Skeletal muscle satellite cell (primary cell): ENCODE measurements at regions not wholly inside any gene's neighbourhood (a gene's known extent, or its start where the extent isn't known, plus 50 kb on each side); places are given as distances from the start of the nearest gene placed in this dataset.
"Not testable (repeated sequence)": the region's sequence is repeated elsewhere in the genome, so short reads cannot be mapped to it uniquely, and the experiment has no call there.

Experiments
- H3K27me3 ChIP-seq: 2 replicates; pipeline ENCODE4 v1.7.0; 2013; ENCODE audit warnings: low read length; ENCODE audit not compliant: control insufficient read depth, insufficient read depth
- H3K36me3 ChIP-seq: 2 replicates; pipeline ENCODE4 v1.7.0; 2013; ENCODE audit warnings: mild to moderate bottlenecking, control low read depth, low read length; ENCODE audit not compliant: insufficient read depth
- H3K4me1 ChIP-seq: 2 replicates; pipeline ENCODE4 v1.7.0; 2013; ENCODE audit warnings: low read length; ENCODE audit not compliant: control insufficient read depth, insufficient read depth
- H3K4me2 ChIP-seq: 2 replicates; pipeline ENCODE4 v1.7.0; 2013; ENCODE audit warnings: mild to moderate bottlenecking, low read length
- H3K4me3 ChIP-seq: 2 replicates; pipeline ENCODE4 v1.7.0; 2013; ENCODE audit warnings: low read length
- H3K9ac ChIP-seq: 2 replicates; pipeline ENCODE4 v1.7.0; 2013; ENCODE audit warnings: mild to moderate bottlenecking, low read depth, low read length, moderate library complexity
- H3K9me3 ChIP-seq: replicated peaks from 2 replicates; pipeline ENCODE4 v1.7.0; 2013; ENCODE audit warnings: mild to moderate bottlenecking, control low read depth, low read length

DNA sequence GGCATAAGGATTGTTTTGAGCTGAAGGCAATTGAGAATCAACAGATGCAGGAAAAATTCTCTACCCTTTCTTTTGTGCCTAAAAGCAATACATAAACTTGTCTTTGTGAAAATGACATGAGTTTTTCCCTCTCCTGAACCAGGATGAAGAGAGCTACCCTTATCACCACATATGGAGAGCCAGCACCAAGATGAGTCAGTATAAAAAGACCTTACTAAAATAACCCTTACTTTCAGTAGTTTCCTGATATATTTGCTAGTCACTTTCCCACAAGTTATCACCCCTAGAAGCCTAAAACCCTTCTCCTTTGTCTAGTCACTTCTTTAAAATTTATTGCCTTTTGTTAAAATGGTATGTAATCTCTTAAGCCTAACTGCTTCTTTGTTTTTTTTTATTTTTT is 61.9 kb upstream of the ANKRD10 start:
- peaks cover 14% of the 10 kb centered on the region for H3K27me3 ChIP-seq
- H3K9ac ChIP-seq, result no peak overlapping the region
- no peaks in the 10 kb centered on the region for H3K9me3 ChIP-seq
- no peak overlapping the region for H3K4me3 ChIP-seq
- H3K4me2 ChIP-seq, result no peak overlapping the region
- H3K4me1 ChIP-seq, result no peaks in the 10 kb centered on the region
- no peaks in the 10 kb centered on the region for H3K36me3 ChIP-seq

DNA sequence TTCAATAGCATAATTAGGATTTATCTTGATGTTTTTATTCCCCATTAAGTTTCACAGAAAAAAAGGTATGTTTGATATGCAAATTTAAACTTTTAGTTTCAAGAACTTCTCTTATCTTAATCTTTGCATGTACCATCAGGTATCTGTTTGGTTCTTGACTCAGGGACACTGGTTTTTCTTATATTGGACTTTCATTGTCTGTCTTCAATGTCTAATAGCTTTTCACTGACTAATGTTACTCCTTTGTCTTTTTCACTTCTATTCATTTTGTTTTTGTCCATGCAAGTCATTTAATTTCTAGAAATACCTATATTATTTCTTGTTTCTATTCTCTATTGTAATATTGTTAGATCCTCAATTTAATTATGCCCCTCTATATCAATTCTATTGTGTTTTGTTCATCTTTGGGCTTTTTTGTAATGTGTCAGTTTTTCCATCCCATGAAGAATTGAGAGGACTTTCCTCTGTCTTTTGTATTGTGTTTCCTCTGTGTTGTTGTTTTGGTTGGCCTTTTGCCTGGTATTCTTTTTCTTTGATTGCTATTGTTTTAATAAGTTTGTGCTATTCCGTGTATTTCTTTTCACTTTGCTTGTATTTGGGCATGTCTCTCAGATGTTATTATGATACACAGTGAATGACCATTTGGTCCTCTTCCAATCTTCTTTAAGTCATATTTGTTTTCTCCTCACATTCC is 58.3 kb upstream of the ANKRD10 start:
- no peak overlapping the region for H3K4me3 ChIP-seq
- no peak overlapping the region for H3K9ac ChIP-seq
- no peak overlapping the region for H3K4me2 ChIP-seq
- H3K9me3 ChIP-seq, result no peaks in the 10 kb centered on the region
- H3K27me3 ChIP-seq, result no peaks in the 10 kb centered on the region
- H3K36me3 ChIP-seq, result no peaks in the 10 kb centered on the region
- H3K4me1 ChIP-seq, result no peaks in the 10 kb centered on the region

DNA sequence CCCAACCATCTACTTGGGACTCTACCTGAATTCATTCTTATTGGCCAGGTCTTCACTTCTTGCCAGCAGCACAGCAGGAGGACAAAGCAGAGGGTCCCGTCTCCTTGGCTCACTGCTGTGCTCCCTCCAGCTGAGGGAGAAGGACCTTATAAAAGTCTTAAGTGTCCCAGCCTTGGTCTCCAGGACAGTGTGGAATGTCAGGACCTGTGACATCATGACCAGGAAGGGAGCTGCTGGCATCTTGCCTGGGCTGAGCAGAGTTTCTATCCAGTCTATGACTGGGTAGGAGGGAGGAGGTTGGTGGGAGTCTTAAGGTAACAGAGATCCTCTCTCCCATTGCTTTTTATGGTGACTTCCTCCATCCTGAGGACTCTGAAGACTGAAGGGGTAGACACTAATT is 56.6 kb upstream of the ANKRD10 start:
- no peak overlapping the region for H3K4me3 ChIP-seq

DNA sequence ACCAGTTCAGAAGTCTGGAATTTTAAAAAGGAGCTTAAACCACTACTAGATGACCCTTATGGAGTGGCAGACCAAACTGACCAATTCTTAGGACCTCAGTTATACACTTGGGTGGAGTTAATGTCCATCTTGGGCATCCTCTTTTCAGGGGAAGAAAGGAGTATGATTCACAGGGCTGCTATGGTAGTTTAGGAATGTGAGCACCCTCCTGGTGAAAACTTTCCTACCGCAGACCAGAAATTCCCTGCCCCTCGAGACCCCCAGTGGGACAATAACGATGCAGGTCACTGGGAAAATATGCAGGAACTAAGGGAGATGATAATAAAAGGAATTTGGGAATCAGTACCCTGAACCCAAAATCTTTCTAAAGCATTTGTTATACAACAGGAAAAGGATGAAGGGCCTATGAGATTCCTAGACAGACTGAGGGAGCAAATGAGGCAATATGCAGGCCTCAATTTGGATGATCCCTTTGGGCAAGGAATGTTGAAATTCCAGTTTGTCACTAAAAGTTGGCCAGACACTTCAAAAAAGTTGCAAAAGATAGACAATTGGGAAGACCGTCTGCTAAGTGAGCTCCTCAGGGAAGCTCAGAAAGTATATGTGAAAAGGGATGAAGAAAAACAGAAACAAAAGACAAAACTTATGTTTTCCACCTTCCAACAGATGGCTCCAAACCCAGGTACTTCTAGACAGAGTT is 52.4 kb upstream of the ANKRD10 start:
- H3K4me3 ChIP-seq, H3K4me2 ChIP-seq, H3K27me3 ChIP-seq, H3K9ac ChIP-seq, H3K36me3 ChIP-seq, H3K4me1 ChIP-seq: not testable (repeated sequence)
- H3K9me3 ChIP-seq, result peaks cover 11% of the 10 kb centered on the region

More for the DNA sequence above, 56.6 kb upstream of the ANKRD10 start:
- H3K4me1 ChIP-seq, result no peaks in the 10 kb centered on the region
- no peak overlapping the region for H3K4me2 ChIP-seq
- no peaks in the 10 kb centered on the region for H3K9me3 ChIP-seq
- no peaks in the 10 kb centered on the region for H3K27me3 ChIP-seq
- H3K9ac ChIP-seq, result no peak overlapping the region
- no peaks in the 10 kb centered on the region for H3K36me3 ChIP-seq

DNA sequence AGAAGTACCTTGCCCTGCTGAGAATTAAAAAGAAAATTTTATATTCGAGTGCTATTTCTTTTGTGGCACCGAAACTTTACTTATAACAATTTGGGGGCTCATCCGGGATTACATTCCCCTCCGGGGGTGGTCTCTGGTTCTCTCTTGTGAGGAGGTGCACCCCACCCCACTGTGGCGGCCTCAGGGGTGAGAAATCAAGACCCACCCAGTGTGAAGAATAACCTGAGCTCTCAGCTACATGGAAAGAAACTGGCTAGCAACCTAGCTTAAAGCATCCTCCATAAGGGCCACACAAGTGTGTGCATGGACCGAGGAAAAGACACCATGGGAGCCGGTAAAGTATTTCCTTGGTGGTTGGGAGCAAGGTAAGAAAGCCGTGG is 50.9 kb upstream of the ANKRD10 start:
- no peaks in the 10 kb centered on the region for H3K27me3 ChIP-seq
- no peak overlapping the region for H3K9ac ChIP-seq
- no peaks in the 10 kb centered on the region for H3K36me3 ChIP-seq
- peaks cover 11% of the 10 kb centered on the region for H3K9me3 ChIP-seq
- no peak overlapping the region for H3K4me3 ChIP-seq
- H3K4me2 ChIP-seq, result no peak overlapping the region
- H3K4me1 ChIP-seq, result peaks cover 6% of the 10 kb centered on the region

DNA sequence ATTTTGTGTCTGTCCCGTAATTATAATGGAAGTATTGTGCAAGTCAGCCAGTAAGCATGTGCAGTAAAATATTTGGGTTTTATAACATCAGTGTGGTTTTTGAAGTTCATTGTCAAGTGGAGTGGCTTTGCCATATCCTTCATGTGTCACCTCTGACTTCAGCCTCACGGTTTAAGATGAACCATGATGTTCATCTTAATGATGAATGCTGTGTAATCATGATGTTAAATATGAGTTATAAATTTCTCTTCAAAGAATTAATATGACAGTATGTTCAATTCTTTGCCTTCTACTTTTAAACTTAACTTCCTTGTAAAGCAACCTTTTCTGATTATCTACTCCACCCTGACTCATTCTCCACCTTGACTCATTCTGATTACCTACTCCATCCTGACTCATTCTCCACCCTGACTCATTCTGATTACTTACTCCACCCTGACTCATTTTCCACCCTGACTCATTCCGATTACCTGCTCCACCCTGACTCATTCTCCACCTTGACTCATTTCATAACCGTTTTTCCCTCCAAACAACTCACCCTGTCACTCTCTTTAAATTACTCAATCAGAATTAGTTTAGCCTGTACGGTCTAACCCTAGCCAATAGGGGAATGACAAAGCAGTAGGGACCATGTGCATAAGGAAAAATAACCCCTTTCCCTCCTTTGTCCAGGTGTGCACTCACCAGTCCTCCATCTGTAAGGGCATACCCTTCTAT is 50.3 kb upstream of the ANKRD10 start:
- peaks cover 11% of the 10 kb centered on the region for H3K9me3 ChIP-seq
- no peaks in the 10 kb centered on the region for H3K36me3 ChIP-seq
- no peak overlapping the region for H3K4me2 ChIP-seq
- H3K4me1 ChIP-seq, result peaks cover 6% of the 10 kb centered on the region
- no peak overlapping the region for H3K9ac ChIP-seq
- H3K27me3 ChIP-seq, result no peaks in the 10 kb centered on the region
- no peak overlapping the region for H3K4me3 ChIP-seq
